ENCODE measurements at regions not wholly inside any gene's neighbourhood (a gene's known extent, or its start where the extent isn't known, plus 50 kb on each side); places are given as distances from the start of the nearest gene placed in this dataset.
"Not testable (repeated sequence)": the region's sequence is repeated elsewhere in the genome, so short reads cannot be mapped to it uniquely, and the experiment has no call there.

GRCh38 chr15:35288580-35288979, 203.5 kb upstream of the NANOGP8 start:
- H3K4me3 ChIP-seq (ENCODE audit: low read length): no peak overlapping the region
- no peak for TF ChIP-seq CTCF (conservative IDR thresholded peaks at IDR 0.05; ENCODE audit: low read length)
- no peak for DNase-seq (ENCODE audit: low read depth)

GRCh38 chr15:35286721-35287120, 201.6 kb upstream of the NANOGP8 start:
- DNase-seq (ENCODE audit: low read depth): no peak
- no peak overlapping the region for H3K4me3 ChIP-seq (ENCODE audit: low read length)
- no peak for TF ChIP-seq CTCF (conservative IDR thresholded peaks at IDR 0.05; ENCODE audit: low read length)

- no peak for TF ChIP-seq CTCF (conservative IDR thresholded peaks at IDR 0.05; ENCODE audit: low read length)
- H3K4me3 ChIP-seq (ENCODE audit: low read length): no peak overlapping the region
- no peak for DNase-seq (ENCODE audit: low read depth)
Measured at GRCh38 chr15:35282965-35283496, 197.9 kb upstream of the NANOGP8 start.

- no peak for TF ChIP-seq CTCF (conservative IDR thresholded peaks at IDR 0.05; ENCODE audit: low read length)
- no peak overlapping the region for H3K4me3 ChIP-seq (ENCODE audit: low read length)
- DNase-seq (ENCODE audit: low read depth): peak; percentile 39
Measured at GRCh38 chr15:35281515-35281914, 196.4 kb upstream of the NANOGP8 start.

GRCh38 chr15:35279811-35280210, 194.7 kb upstream of the NANOGP8 start:
- DNase-seq (ENCODE audit: low read depth): peak; percentile 34
- no peak overlapping the region for H3K4me3 ChIP-seq (ENCODE audit: low read length)
- no peak for TF ChIP-seq CTCF (conservative IDR thresholded peaks at IDR 0.05; ENCODE audit: low read length)

GRCh38 chr15:35271371-35272043, 186.4 kb upstream of the NANOGP8 start:
- no peak overlapping the region for H3K4me3 ChIP-seq (ENCODE audit: low read length)
- DNase-seq (ENCODE audit: low read depth): no peak
- no peak for TF ChIP-seq CTCF (conservative IDR thresholded peaks at IDR 0.05; ENCODE audit: low read length)

GRCh38 chr15:35260941-35261340, 175.8 kb upstream of the NANOGP8 start:
- no peak for TF ChIP-seq CTCF (conservative IDR thresholded peaks at IDR 0.05; ENCODE audit: low read length)
- peak; percentile 47 for DNase-seq (ENCODE audit: low read depth)
- no peak overlapping the region for H3K4me3 ChIP-seq (ENCODE audit: low read length)

- not testable (repeated sequence) for H3K4me3 ChIP-seq (ENCODE audit: low read length); DNase-seq (ENCODE audit: low read depth)
Measured at GRCh38 chr15:35260274-35260673, 175.2 kb upstream of the NANOGP8 start.
